GM19372 (cell line): ENCODE measurements at regions not wholly inside any gene's neighbourhood (a gene's known extent, or its start where the extent isn't known, plus 50 kb on each side); places are given as distances from the start of the nearest gene placed in this dataset.

ENCODE experiments used
- ATAC-seq: cut with Tn5 transposase; IDR thresholded peaks from one replicate; pipeline ENCODE4 v1.9.1; 2021; ENCODE audit warnings: mild to moderate bottlenecking, low read depth, moderate library complexity; ENCODE audit not compliant: unreplicated experiment

GRCh38 chr16:85302018-85302847 lies 190.0 kb upstream of the CIBAR2 start:
- ATAC-seq: no peak

GRCh38 chr16:85302848-85303353 lies 190.6 kb upstream of the CIBAR2 start:
- ATAC-seq: no peak

- no peak for ATAC-seq
Observed at GRCh38 chr16:85303354-85303883, 191.1 kb upstream of the CIBAR2 start.

GRCh38 chr16:85304337-85304736 lies 192.1 kb upstream of the CIBAR2 start:
- no peak for ATAC-seq

- ATAC-seq: peak; percentile 85
Observed at GRCh38 chr16:85306071-85306792, 194.0 kb upstream of the CIBAR2 start.

- no peak for ATAC-seq
Observed at GRCh38 chr16:85306793-85307551, 194.7 kb upstream of the CIBAR2 start.

GRCh38 chr16:85307552-85308364 lies 195.5 kb upstream of the CIBAR2 start:
- no peak for ATAC-seq

GRCh38 chr16:85308611-85309540 lies 196.6 kb upstream of the CIBAR2 start:
- ATAC-seq: no peak

GRCh38 chr16:85309656-85310587 lies 197.7 kb upstream of the CIBAR2 start:
- no peak for ATAC-seq

- no peak for ATAC-seq
Observed at GRCh38 chr16:85310868-85311585, 198.8 kb upstream of the CIBAR2 start.

- no peak for ATAC-seq
Observed at GRCh38 chr16:85311741-85312140, 199.5 kb upstream of the CIBAR2 start.

- ATAC-seq: no peak
Observed at GRCh38 chr16:85312174-85312573, 199.9 kb upstream of the CIBAR2 start.

- ATAC-seq: no peak
Observed at GRCh38 chr16:85312642-85313525, 200.6 kb upstream of the CIBAR2 start.

GRCh38 chr16:85313526-85314301 lies 201.4 kb upstream of the CIBAR2 start:
- no peak for ATAC-seq

- no peak for ATAC-seq
Observed at GRCh38 chr16:85314512-85314971, 202.3 kb upstream of the CIBAR2 start.
